Ovary (tissue), 7 donors: ENCODE measurements at regions not wholly inside any gene's neighbourhood (a gene's known extent, or its start where the extent isn't known, plus 50 kb on each side); places are given as distances from the start of the nearest gene placed in this dataset.

Experiments
- DNase-seq, 5 donors: peaks; one replicate each; pipeline ENCODE4 v3.0.0-alpha.2; 2019 to 2020
- H3K27ac ChIP-seq, 2 donors: fragments of 200-600 bp; one replicate each; pipeline versions ENCODE4 v1.5.1 to v1.8.0; 2019 to 2022
- H3K27me3 ChIP-seq: fragments of 200-600 bp; one replicate; pipeline ENCODE4 v1.8.0; 2022
- H3K36me3 ChIP-seq: fragments of 200-600 bp; sonication (generic); one replicate; pipeline ENCODE4 v1.5.1; 2019
- H3K4me1 ChIP-seq: one replicate; pipeline ENCODE4 v1.8.1; 2013; ENCODE audit warnings: mild to moderate bottlenecking, moderate library complexity; ENCODE audit not compliant: insufficient read depth
- H3K4me3 ChIP-seq: fragments of 200-600 bp; sonication (generic); one replicate; pipeline ENCODE4 v1.5.1; 2017
- H3K9me3 ChIP-seq, 2 donors: fragments of 200-600 bp in 1 of 2; sonication (generic) in 1 of 2; one replicate each; pipeline versions ENCODE4 v1.5.1 to v1.8.1; 2013 to 2019; ENCODE audit warnings: mild to moderate bottlenecking in 1 of 2, moderate library complexity in 1 of 2
- CTCF ChIP-seq, 3 donors: fragments of 450-650 bp in 2 of 3; fragments of 200-600 bp in 1 of 3; IDR thresholded peaks; one replicate each; pipeline versions ENCODE4 v1.5.1 to v1.8.0; 2016 to 2022; ENCODE audit warnings: antibody characterized with exemption in 3 of 3, mild to moderate bottlenecking in 1 of 3
- EP300 ChIP-seq: sonication (generic); formaldehyde crosslinking; IDR thresholded peaks from one replicate; pipeline ENCODE4 v1.6.1; 2017; ENCODE audit warnings: antibody characterized with exemption
- POLR2A ChIP-seq: fragments of 450-650 bp; IDR thresholded peaks from one replicate; pipeline ENCODE4 v1.6.1; 2017; ENCODE audit warnings: antibody characterized with exemption, mild to moderate bottlenecking, moderate library complexity
- WGBS, 3 donors: extraction: QIAGEN DNeasy Blood & Tissue Kit in 1 of 3; methylation state at CpG; one replicate each; pipeline versions ENCODE4 v1.1.5 to v1.1.7; 2013 to 2017; 5-methylcytosine and 5-hydroxymethylcytosine counted together
- intact Hi-C, 4 donors: fragments of 100-400 bp; cut with DNase I; formaldehyde crosslinking; loops; one replicate each; pipeline versions ENCODE4 v1.11.0 to v1.15.1; 2022 to 2023
- donor health status: DM: no; HTN: no; CAD: no; lungs with moderate emphysema.
- donor health status: DM: no; HTN: no; CAD: no.
- donor health status: Bipolar disorder and iron deficiency.
- donor health status: DM: no; HTN: no; CAD: no.
- donor health status: DM: yes; HTN: yes; CAD: no.

- no peak overlapping the region for H3K4me3 ChIP-seq
- intact Hi-C loops = no loop called here
- H3K36me3 ChIP-seq = no peaks in the 10 kb centered on the region
- DNase-seq = no peak
- no peaks in the 10 kb centered on the region for H3K27me3 ChIP-seq
- TF ChIP-seq EP300 = no peak
- no peak for TF ChIP-seq CTCF (IDR thresholded peaks at IDR 0.05)
- no peak for TF ChIP-seq POLR2A
- H3K9me3 ChIP-seq = no peaks in the 10 kb centered on the region
- no peaks in the 10 kb centered on the region for H3K4me1 ChIP-seq
- WGBS, 3 donors = 40 to 51% (median 49%) methylated on average over 3 of the region's 3 CpGs
- H3K27ac ChIP-seq = no peak overlapping the region
These were observed 521.3 kb upstream of the TRPC7 start for GRCh38 chr5:136886608-136887007.

GRCh38 chr5:136864960-136865359 lies 499.6 kb upstream of the TRPC7 start:
- intact Hi-C loops = no loop called here
- H3K4me3 ChIP-seq = no peak overlapping the region
- WGBS, 3 donors = 80 to 90% (median 88%) methylated on average over 4 of the region's 4 CpGs

GRCh38 chr5:136856648-136857047 lies 491.3 kb upstream of the TRPC7 start:
- no peak for DNase-seq
- no peaks in the 10 kb centered on the region for H3K9me3 ChIP-seq
- no peak for TF ChIP-seq POLR2A
- TF ChIP-seq CTCF (IDR thresholded peaks at IDR 0.05) = no peak
- 78 to 84% (median 78%) methylated on average over 3 of the region's 3 CpGs for WGBS, 3 donors
- no peak overlapping the region for H3K27ac ChIP-seq
- H3K27me3 ChIP-seq = no peaks in the 10 kb centered on the region
- H3K4me3 ChIP-seq = no peak overlapping the region
- intact Hi-C loops = no loop called here
- H3K4me1 ChIP-seq = no peaks in the 10 kb centered on the region
- H3K36me3 ChIP-seq = no peaks in the 10 kb centered on the region

More at GRCh38 chr5:136864960-136865359, 499.6 kb upstream of the TRPC7 start:
- Histone ChIP-seq H3K9me3 (no peaks in the 10 kb centered on the region), H3K27ac (no peak overlapping the region), H3K4me1 (no peaks in the 10 kb centered on the region), H3K36me3 (no peaks in the 10 kb centered on the region), H3K27me3 (no peaks in the 10 kb centered on the region)
- DNase-seq = no peak
- no peak for TF ChIP-seq EP300
- no peak for TF ChIP-seq CTCF (IDR thresholded peaks at IDR 0.05)
- no peak for TF ChIP-seq POLR2A

- H3K4me1 ChIP-seq = no peaks in the 10 kb centered on the region
- 3 to 54% (median 23%) methylated on average over 1 of the region's 1 CpG for WGBS, 3 donors
- DNase-seq = no peak
- no peak overlapping the region for H3K27ac ChIP-seq
- no peaks in the 10 kb centered on the region for H3K36me3 ChIP-seq
- intact Hi-C loops = no loop called here
- no peak overlapping the region for H3K4me3 ChIP-seq
- no peaks in the 10 kb centered on the region for H3K27me3 ChIP-seq
- H3K9me3 ChIP-seq = no peaks in the 10 kb centered on the region
- TF ChIP-seq CTCF (IDR thresholded peaks at IDR 0.05) (no peak), POLR2A (no peak), EP300 (no peak)
These were observed 488.6 kb upstream of the TRPC7 start for GRCh38 chr5:136853971-136854370.

- Histone ChIP-seq H3K36me3 (no peaks in the 10 kb centered on the region), H3K27me3 (no peaks in the 10 kb centered on the region), H3K27ac (no peak overlapping the region), H3K4me3 (no peak overlapping the region), H3K9me3 (no peaks in the 10 kb centered on the region), H3K4me1 (no peaks in the 10 kb centered on the region)
- no peak for TF ChIP-seq EP300
- no peak for TF ChIP-seq CTCF (IDR thresholded peaks at IDR 0.05)
- no peak for TF ChIP-seq POLR2A
- intact Hi-C loops = no loop called here
- DNase-seq = no peak
These were observed 475.3 kb upstream of the TRPC7 start for GRCh38 chr5:136840601-136841000.
